ENCODE measurements at regions not wholly inside any gene's neighbourhood (a gene's known extent, or its start where the extent isn't known, plus 50 kb on each side); places are given as distances from the start of the nearest gene placed in this dataset.

- TF ChIP-seq EZH2phosphoT487 (IDR thresholded peaks at IDR 0.05; ENCODE audit: unreplicated experiment) (no peak), EZH2 (IDR thresholded peaks at IDR 0.05; ENCODE audit: low read depth, unreplicated experiment) (no peak), NANOG (IDR thresholded peaks at IDR 0.05; ENCODE audit: borderline replicate concordance) (no peak), CTCF (conservative IDR thresholded peaks at IDR 0.05; ENCODE audit: low read depth in 2 of 2) (peak; percentile 54 to 70), POLR2AphosphoS5 (IDR thresholded peaks at IDR 0.05; ENCODE audit: low read depth) (no peak), CREB1 (CRISPR knock-in tag; IDR thresholded peaks at IDR 0.05; ENCODE audit: low read depth) (no peak)
Measured at GRCh38 chr17:71959154-71959553, 161.7 kb upstream of the SOX9 start.

All from GM23338 (cell line).